ENCODE measurements at regions not wholly inside any gene's neighbourhood (a gene's known extent, or its start where the extent isn't known, plus 50 kb on each side); places are given as distances from the start of the nearest gene placed in this dataset.

DNA sequence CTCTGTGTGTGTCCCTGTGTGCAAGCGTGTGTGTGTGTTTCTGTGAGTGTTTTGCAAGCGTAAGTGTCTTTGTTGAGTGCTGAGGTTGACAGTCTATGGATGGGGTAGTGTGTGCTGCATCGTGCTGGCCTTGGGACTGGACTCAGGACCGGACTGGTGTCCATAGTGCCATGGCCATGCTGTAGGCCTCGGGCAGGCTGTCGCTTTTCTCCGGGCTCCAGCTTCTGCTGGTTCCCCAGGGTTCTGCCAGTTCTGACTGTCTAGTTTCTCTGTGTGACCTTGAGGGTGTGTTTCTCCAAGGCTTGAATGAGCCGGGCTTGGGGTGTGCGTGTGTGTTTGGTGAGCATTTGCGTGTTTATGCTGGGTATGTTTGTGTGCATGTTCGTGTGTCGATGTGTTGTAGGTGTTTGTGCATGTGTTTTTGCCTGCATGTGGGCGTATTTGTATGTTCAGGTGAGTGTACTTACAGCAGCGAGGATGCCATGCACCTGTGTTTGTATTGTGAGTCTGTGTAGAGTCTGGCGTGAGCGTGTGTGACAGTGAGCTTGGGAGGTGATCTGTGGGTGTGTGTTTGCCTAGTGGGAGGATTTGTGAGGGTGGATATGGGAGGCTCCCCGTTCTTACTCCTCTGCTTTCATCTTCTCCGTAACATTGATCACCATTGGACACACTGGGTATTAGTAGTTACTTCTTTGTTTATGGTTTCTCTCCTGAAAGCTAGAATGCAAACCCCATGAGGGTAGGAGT lies 51.7 kb upstream of the POU3F1 start:
- no peak overlapping the region for H3K27ac ChIP-seq
- H3K27me3 ChIP-seq (replicated peaks), result no peaks in the 10 kb centered on the region
- no peaks in the 10 kb centered on the region for H3K4me1 ChIP-seq (replicated peaks)
- H3K9me3 ChIP-seq (replicated peaks), result no peaks in the 10 kb centered on the region
- H3K4me3 ChIP-seq, result no peak overlapping the region
- DNase-seq (ENCODE audit: low read depth in 1 of 2, low spot score in 2 of 2), result no peak
- no peaks in the 10 kb centered on the region for H3K36me3 ChIP-seq

- no peaks in the 10 kb centered on the region for H3K4me1 ChIP-seq (replicated peaks)
- no peaks in the 10 kb centered on the region for H3K27me3 ChIP-seq (replicated peaks)
- H3K4me3 ChIP-seq, result no peak overlapping the region
- no peaks in the 10 kb centered on the region for H3K9me3 ChIP-seq (replicated peaks)
- no peaks in the 10 kb centered on the region for H3K36me3 ChIP-seq
- DNase-seq (ENCODE audit: low read depth in 1 of 2, low spot score in 2 of 2), result no peak
- no peak overlapping the region for H3K27ac ChIP-seq
Observed at GRCh38 chr1:38097284-38097898, 50.8 kb upstream of the POU3F1 start.
